Activated T-cell treated with anti-CD3 and anti-CD28 coated beads for 4 hours (primary cell): ENCODE measurements at regions not wholly inside any gene's neighbourhood (a gene's known extent, or its start where the extent isn't known, plus 50 kb on each side); places are given as distances from the start of the nearest gene placed in this dataset.

Source experiments
- DNase-seq: peaks from one replicate; pipeline ENCODE4 v3.0.0-alpha.2; 2020

GRCh38 chr14:36083317-36083716, 93.2 kb downstream of the PTCSC3 start:
- no peak for DNase-seq

GRCh38 chr14:36078080-36078479, 98.4 kb downstream of the PTCSC3 start:
- DNase-seq = no peak

- no peak for DNase-seq
These were observed 100.3 kb downstream of the PTCSC3 start for GRCh38 chr14:36076197-36076596.

GRCh38 chr14:36075203-36075602, 101.3 kb downstream of the PTCSC3 start:
- DNase-seq = no peak

- DNase-seq = no peak
These were observed 105.8 kb downstream of the PTCSC3 start for GRCh38 chr14:36070720-36071043.

GRCh38 chr14:36070031-36070719, 106.3 kb downstream of the PTCSC3 start:
- DNase-seq = no peak

- DNase-seq = no peak
These were observed 107.0 kb downstream of the PTCSC3 start for GRCh38 chr14:36069535-36069900.

GRCh38 chr14:36068777-36069534, 107.6 kb downstream of the PTCSC3 start:
- no peak for DNase-seq

GRCh38 chr14:36067428-36068187, 108.9 kb downstream of the PTCSC3 start:
- no peak for DNase-seq

- no peak for DNase-seq
These were observed 109.9 kb downstream of the PTCSC3 start for GRCh38 chr14:36066636-36067035.

- no peak for DNase-seq
These were observed 110.7 kb downstream of the PTCSC3 start for GRCh38 chr14:36065831-36066230.

GRCh38 chr14:36059531-36059930, 117.0 kb downstream of the PTCSC3 start:
- no peak for DNase-seq

- no peak for DNase-seq
These were observed 118.9 kb downstream of the PTCSC3 start for GRCh38 chr14:36057452-36058116.

GRCh38 chr14:36056845-36057244, 119.7 kb downstream of the PTCSC3 start:
- DNase-seq = no peak

- no peak for DNase-seq
These were observed 120.8 kb downstream of the PTCSC3 start for GRCh38 chr14:36055681-36056225.

- no peak for DNase-seq
These were observed 121.5 kb downstream of the PTCSC3 start for GRCh38 chr14:36055052-36055378.

- no peak for DNase-seq
These were observed 122.0 kb downstream of the PTCSC3 start for GRCh38 chr14:36054353-36055051.

- no peak for DNase-seq
These were observed 123.8 kb downstream of the PTCSC3 start for GRCh38 chr14:36052681-36053080.

- no peak for DNase-seq
These were observed 124.5 kb downstream of the PTCSC3 start for GRCh38 chr14:36052063-36052462.

GRCh38 chr14:36048667-36049066, 127.9 kb downstream of the PTCSC3 start:
- DNase-seq = no peak

GRCh38 chr14:36047912-36048311, 128.6 kb downstream of the PTCSC3 start:
- no peak for DNase-seq

- no peak for DNase-seq
These were observed 140.8 kb downstream of the PTCSC3 start for GRCh38 chr14:36035675-36036074.

- DNase-seq = no peak
These were observed 147.9 kb downstream of the PTCSC3 start for GRCh38 chr14:36028665-36029064.
